ENCODE measurements at regions not wholly inside any gene's neighbourhood (a gene's known extent, or its start where the extent isn't known, plus 50 kb on each side); places are given as distances from the start of the nearest gene placed in this dataset.
A peak's percentile ranks its signal among the peaks of the same experiment; 100 is the strongest.

- intact Hi-C loops (cut with micrococcal nuclease) (no loop called here), dilution Hi-C loops (cut with MboI; ENCODE audit: extremely low pct_ligation_motif_present, low sequenced_read_pairs) (no loop called here)
- TF ChIP-seq FOS (IDR thresholded peaks at IDR 0.05; ENCODE audit: borderline replicate concordance, insufficient read depth, low read length) = no peak
- TF ChIP-seq GATA2 (IDR thresholded peaks at IDR 0.05; ENCODE audit: insufficient read depth, insufficient read length, low read depth, low read length) = no peak
- no peak for TF ChIP-seq JUN (IDR thresholded peaks at IDR 0.05; ENCODE audit: borderline replicate concordance, insufficient read depth, insufficient read length, low read depth)
- TF ChIP-seq POLR2A (IDR thresholded peaks at IDR 0.05; ENCODE audit: low read depth, low read length) = no peak
- peak; percentile 15 for TF ChIP-seq MAX (IDR thresholded peaks at IDR 0.05; ENCODE audit: insufficient read depth, insufficient read length)
- no peak for TF ChIP-seq MYC (IDR thresholded peaks at IDR 0.05; ENCODE audit: low read depth, low read length)
- Histone ChIP-seq H3K4me2 (ENCODE audit: insufficient read depth, low read length) (no peak overlapping the region), H3K4me3 (replicated peaks in 1 of 3; ENCODE audit: insufficient read depth in 1 of 3, low read depth in 1 of 3, low read length in 3 of 3) (no peak overlapping the region), H3K79me2 (ENCODE audit: control insufficient read depth, insufficient read depth, low read length) (no peaks in the 10 kb centered on the region), H3K36me3 (ENCODE audit: control insufficient read depth in 2 of 2, extremely low read depth in 1 of 2, insufficient read depth in 2 of 2, low read length in 2 of 2) (no peaks in the 10 kb centered on the region), H3K9me1 (replicated peaks; ENCODE audit: control insufficient read depth, extremely low read depth, insufficient read depth, low read length) (no peaks in the 10 kb centered on the region), H3K27ac (ENCODE audit: insufficient read depth, low read depth, low read length) (no peak overlapping the region), H4K20me1 (replicated peaks; ENCODE audit: control insufficient read depth, extremely low read depth, insufficient read depth, low read length) (no peaks in the 10 kb centered on the region), H2AFZ (ENCODE audit: low read depth, low read length) (no peak overlapping the region), H3K4me1 (ENCODE audit: control insufficient read depth, extremely low read depth, insufficient read depth, low read length) (no peaks in the 10 kb centered on the region), H3K9ac (replicated peaks; ENCODE audit: extremely low read depth, insufficient read depth, low read length) (no peak overlapping the region), H3K9me3 (replicated peaks; ENCODE audit: control insufficient read depth, insufficient read depth, low read length) (no peaks in the 10 kb centered on the region), H3K27me3 (ENCODE audit: control insufficient read depth in 2 of 2, insufficient read depth in 2 of 2, low read length in 2 of 2) (no peaks in the 10 kb centered on the region)
- ChIA-PET POLR2A (no interaction called here), CTCF (no interaction called here)
- peak; percentile 84 for DNase-seq (ENCODE audit: low read depth, low spot score)
- no TSS peak for BruUV-seq (replicated peaks)
- no peak for FAIRE-seq
Measured at GRCh38 chr9:81264516-81264915, 424.8 kb downstream of the TLE1 start.

- Histone ChIP-seq H3K9me3 (replicated peaks; ENCODE audit: control insufficient read depth, insufficient read depth, low read length) (no peaks in the 10 kb centered on the region), H2AFZ (ENCODE audit: low read depth, low read length) (no peak overlapping the region), H3K9ac (replicated peaks; ENCODE audit: extremely low read depth, insufficient read depth, low read length) (no peak overlapping the region), H3K4me1 (ENCODE audit: control insufficient read depth, extremely low read depth, insufficient read depth, low read length) (no peaks in the 10 kb centered on the region), H3K36me3 (ENCODE audit: control insufficient read depth in 2 of 2, extremely low read depth in 1 of 2, insufficient read depth in 2 of 2, low read length in 2 of 2) (no peaks in the 10 kb centered on the region), H3K79me2 (ENCODE audit: control insufficient read depth, insufficient read depth, low read length) (no peaks in the 10 kb centered on the region), H3K9me1 (replicated peaks; ENCODE audit: control insufficient read depth, extremely low read depth, insufficient read depth, low read length) (no peaks in the 10 kb centered on the region), H3K4me2 (ENCODE audit: insufficient read depth, low read length) (no peak overlapping the region), H3K27me3 (ENCODE audit: control insufficient read depth in 2 of 2, insufficient read depth in 2 of 2, low read length in 2 of 2) (no peaks in the 10 kb centered on the region), H4K20me1 (replicated peaks; ENCODE audit: control insufficient read depth, extremely low read depth, insufficient read depth, low read length) (no peaks in the 10 kb centered on the region), H3K27ac (ENCODE audit: insufficient read depth, low read depth, low read length) (no peak overlapping the region), H3K4me3 (replicated peaks in 1 of 3; ENCODE audit: insufficient read depth in 1 of 3, low read depth in 1 of 3, low read length in 3 of 3) (no peak overlapping the region)
- no peak for DNase-seq (ENCODE audit: low read depth, low spot score)
- intact Hi-C loops (cut with micrococcal nuclease) = no loop called here
- POLR2A ChIA-PET = no interaction called here
- dilution Hi-C loops (cut with MboI; ENCODE audit: extremely low pct_ligation_motif_present, low sequenced_read_pairs) = no loop called here
- CTCF ChIA-PET = no interaction called here
- BruUV-seq (replicated peaks) = no TSS peak
- FAIRE-seq = no peak
- TF ChIP-seq MAX (IDR thresholded peaks at IDR 0.05; ENCODE audit: insufficient read depth, insufficient read length) (no peak), EZH2 (IDR thresholded peaks at IDR 0.05; ENCODE audit: borderline replicate concordance, low read depth, low read length, severe bottlenecking) (no peak), POLR2A (IDR thresholded peaks at IDR 0.05; ENCODE audit: low read depth, low read length) (no peak), POLR2AphosphoS5 (IDR thresholded peaks at IDR 0.05; ENCODE audit: insufficient read depth, low read depth, low read length) (no peak)
Measured at GRCh38 chr9:81259896-81260295, 429.5 kb downstream of the TLE1 start.
